Nephron (organoid): ENCODE measurements at regions not wholly inside any gene's neighbourhood (a gene's known extent, or its start where the extent isn't known, plus 50 kb on each side); places are given as distances from the start of the nearest gene placed in this dataset.

ENCODE experiments used
- H3K27ac Mint-ChIP-seq, 3 experiments: 2 replicates each; pipeline ENCODE4 v1.8.0; 2020; ENCODE audit warnings: mixed read lengths in 3 of 3, mild to moderate bottlenecking in 2 of 3, moderate library complexity in 1 of 3
- H3K27me3 Mint-ChIP-seq: 2 replicates; pipeline ENCODE4 v1.8.0; 2021; ENCODE audit warnings: low read depth, mild to moderate bottlenecking, moderate library complexity, mixed read lengths
- H3K36me3 Mint-ChIP-seq: 2 replicates; pipeline ENCODE4 v1.8.0; 2020; ENCODE audit warnings: low read depth, mixed read lengths
- H3K4me1 Mint-ChIP-seq: 2 replicates; pipeline ENCODE4 v1.8.0; 2020; ENCODE audit warnings: mixed read lengths
- H3K4me3 Mint-ChIP-seq, 3 experiments: 2 replicates each; pipeline ENCODE4 v1.8.0; 2020; ENCODE audit warnings: mild to moderate bottlenecking in 3 of 3, mixed read lengths in 3 of 3, moderate library complexity in 2 of 3
- H3K9me3 Mint-ChIP-seq: 2 replicates; pipeline ENCODE4 v1.8.0; 2020; ENCODE audit warnings: mixed read lengths
- CTCF ChIP-seq, 3 experiments: fragments of 200-600 bp; sonication (generic); IDR thresholded peaks; one replicate each; pipeline ENCODE4 v1.5.0; 2021; ENCODE audit warnings: antibody characterized with exemption in 3 of 3; ENCODE audit not compliant: unreplicated experiment in 3 of 3

- no peak overlapping the region for H3K27ac Mint-ChIP-seq
- peaks cover 1% of the 10 kb centered on the region for H3K9me3 Mint-ChIP-seq
- no peak for TF ChIP-seq CTCF (IDR thresholded peaks at IDR 0.05; ENCODE audit: unreplicated experiment in 3 of 3)
- no peaks in the 10 kb centered on the region for H3K36me3 Mint-ChIP-seq
- H3K27me3 Mint-ChIP-seq, result peaks cover 30% of the 10 kb centered on the region
- no peak overlapping the region for H3K4me3 Mint-ChIP-seq
- H3K4me1 Mint-ChIP-seq, result peaks cover 10% of the 10 kb centered on the region
Observed at GRCh38 chr1:36743286-36744005, 260.7 kb upstream of the CSF3R start.

- Mint-ChIP-seq H3K36me3 (no peaks in the 10 kb centered on the region), H3K4me1 (peaks cover 23% of the 10 kb centered on the region), H3K4me3 (no peak overlapping the region), H3K9me3 (no peaks in the 10 kb centered on the region), H3K27me3 (peaks cover 54% of the 10 kb centered on the region), H3K27ac (no peak overlapping the region)
- TF ChIP-seq CTCF (IDR thresholded peaks at IDR 0.05; ENCODE audit: unreplicated experiment in 3 of 3), result no peak
Observed at GRCh38 chr1:36741066-36741465, 258.4 kb upstream of the CSF3R start.

- TF ChIP-seq CTCF (IDR thresholded peaks at IDR 0.05; ENCODE audit: unreplicated experiment in 3 of 3), result no peak
- no peak overlapping the region for H3K4me3 Mint-ChIP-seq
- peaks cover 60% of the 10 kb centered on the region for H3K27me3 Mint-ChIP-seq
Observed at GRCh38 chr1:36740446-36740845, 257.7 kb upstream of the CSF3R start.

GRCh38 chr1:36739703-36740289, 257.1 kb upstream of the CSF3R start:
- H3K9me3 Mint-ChIP-seq, result no peaks in the 10 kb centered on the region
- no peak for TF ChIP-seq CTCF (IDR thresholded peaks at IDR 0.05; ENCODE audit: unreplicated experiment in 3 of 3)
- no peaks in the 10 kb centered on the region for H3K36me3 Mint-ChIP-seq
- no peak overlapping the region for H3K4me3 Mint-ChIP-seq
- H3K27ac Mint-ChIP-seq, result no peak overlapping the region
- H3K27me3 Mint-ChIP-seq, result peaks cover 61% of the 10 kb centered on the region
- H3K4me1 Mint-ChIP-seq, result peaks cover 23% of the 10 kb centered on the region

More at GRCh38 chr1:36740446-36740845, 257.7 kb upstream of the CSF3R start:
- Mint-ChIP-seq H3K9me3 (no peaks in the 10 kb centered on the region), H3K36me3 (no peaks in the 10 kb centered on the region), H3K27ac (no peak overlapping the region), H3K4me1 (peaks cover 23% of the 10 kb centered on the region)

- Mint-ChIP-seq H3K4me1 (peaks cover 23% of the 10 kb centered on the region), H3K36me3 (no peaks in the 10 kb centered on the region), H3K9me3 (no peaks in the 10 kb centered on the region), H3K27me3 (peaks cover 55% of the 10 kb centered on the region), H3K4me3 (no peak overlapping the region), H3K27ac (no peak overlapping the region)
- TF ChIP-seq CTCF (IDR thresholded peaks at IDR 0.05; ENCODE audit: unreplicated experiment in 3 of 3), result no peak
Observed at GRCh38 chr1:36738245-36738644, 255.5 kb upstream of the CSF3R start.

GRCh38 chr1:36737767-36738166, 255.1 kb upstream of the CSF3R start:
- no peak overlapping the region for H3K27ac Mint-ChIP-seq
- no peak overlapping the region for H3K4me3 Mint-ChIP-seq
- H3K4me1 Mint-ChIP-seq, result peaks cover 23% of the 10 kb centered on the region
- no peaks in the 10 kb centered on the region for H3K9me3 Mint-ChIP-seq
- no peaks in the 10 kb centered on the region for H3K36me3 Mint-ChIP-seq
- no peak for TF ChIP-seq CTCF (IDR thresholded peaks at IDR 0.05; ENCODE audit: unreplicated experiment in 3 of 3)
- peaks cover 53% of the 10 kb centered on the region for H3K27me3 Mint-ChIP-seq
